Body of pancreas (tissue), 4 donors: ENCODE measurements at regions not wholly inside any gene's neighbourhood (a gene's known extent, or its start where the extent isn't known, plus 50 kb on each side); places are given as distances from the start of the nearest gene placed in this dataset.

Source experiments
- POLR2A ChIP-seq, 3 donors: fragments of 450-650 bp; IDR thresholded peaks; one replicate each; pipeline ENCODE4 v1.6.1; 2016; ENCODE audit warnings: antibody characterized with exemption in 3 of 3, mild to moderate bottlenecking in 2 of 3
- TF ChIP-seq, protein P1 (sequence below), 7 experiments: fragments of 450-650 bp in 4 of 7; fragments of 200-600 bp in 3 of 7; sonication (generic) in 3 of 7; IDR thresholded peaks; one replicate each; pipeline ENCODE4 v1.5.1; 2016 to 2019; ENCODE audit warnings: antibody characterized with exemption in 7 of 7

GRCh38 chr14:42541535-42542001 lies 934.9 kb downstream of the LRFN5 start:
- TF ChIP-seq, protein P1, sequence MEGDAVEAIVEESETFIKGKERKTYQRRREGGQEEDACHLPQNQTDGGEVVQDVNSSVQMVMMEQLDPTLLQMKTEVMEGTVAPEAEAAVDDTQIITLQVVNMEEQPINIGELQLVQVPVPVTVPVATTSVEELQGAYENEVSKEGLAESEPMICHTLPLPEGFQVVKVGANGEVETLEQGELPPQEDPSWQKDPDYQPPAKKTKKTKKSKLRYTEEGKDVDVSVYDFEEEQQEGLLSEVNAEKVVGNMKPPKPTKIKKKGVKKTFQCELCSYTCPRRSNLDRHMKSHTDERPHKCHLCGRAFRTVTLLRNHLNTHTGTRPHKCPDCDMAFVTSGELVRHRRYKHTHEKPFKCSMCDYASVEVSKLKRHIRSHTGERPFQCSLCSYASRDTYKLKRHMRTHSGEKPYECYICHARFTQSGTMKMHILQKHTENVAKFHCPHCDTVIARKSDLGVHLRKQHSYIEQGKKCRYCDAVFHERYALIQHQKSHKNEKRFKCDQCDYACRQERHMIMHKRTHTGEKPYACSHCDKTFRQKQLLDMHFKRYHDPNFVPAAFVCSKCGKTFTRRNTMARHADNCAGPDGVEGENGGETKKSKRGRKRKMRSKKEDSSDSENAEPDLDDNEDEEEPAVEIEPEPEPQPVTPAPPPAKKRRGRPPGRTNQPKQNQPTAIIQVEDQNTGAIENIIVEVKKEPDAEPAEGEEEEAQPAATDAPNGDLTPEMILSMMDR (IDR thresholded peaks at IDR 0.05) = no peak
- TF ChIP-seq POLR2A (IDR thresholded peaks at IDR 0.05) = no peak
